Fibroblast of lung (primary cell): ENCODE measurements at regions not wholly inside any gene's neighbourhood (a gene's known extent, or its start where the extent isn't known, plus 50 kb on each side); places are given as distances from the start of the nearest gene placed in this dataset.

Experiments
- EZH2 ChIP-seq: IDR thresholded peaks from 2 replicates; pipeline ENCODE4 v1.5.1; 2012; ENCODE audit warnings: low read length, control low read depth, mild to moderate bottlenecking; ENCODE audit errors: missing control alignments
- TF ChIP-seq, protein P1 (sequence below), 2 donors: IDR thresholded peaks in 1 of 2; conservative IDR thresholded peaks in 1 of 2; 1 replicate in 1 of 2; 2 replicates in 1 of 2; pipeline ENCODE4 v1.5.1; 2011 to 2012; ENCODE audit warnings: low read length in 2 of 2, control low read depth in 1 of 2, inconsistent platforms in 1 of 2, low read depth in 1 of 2, mild to moderate bottlenecking in 1 of 2

DNA sequence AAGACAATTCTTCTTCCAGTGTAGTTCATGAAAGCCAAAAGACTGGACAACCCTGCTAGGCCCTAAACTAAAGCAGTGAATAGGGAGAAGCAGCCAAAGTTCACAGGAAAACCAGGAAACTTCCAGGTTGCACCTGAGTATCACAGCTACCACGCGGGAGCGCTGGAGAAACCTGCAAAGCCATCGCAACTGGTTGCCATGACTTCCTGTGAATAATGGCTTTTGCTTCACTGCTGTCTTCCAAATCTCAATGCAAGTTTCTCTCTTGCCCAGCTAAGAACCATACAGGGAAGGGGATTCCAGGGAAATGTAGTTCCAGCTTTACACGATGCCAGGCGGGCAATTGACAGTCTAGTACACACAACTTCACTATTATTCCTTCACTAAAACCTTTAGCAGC, 114.1 kb downstream of the GXYLT1 start:
- TF ChIP-seq EZH2 = no peak
- TF ChIP-seq, protein P1, sequence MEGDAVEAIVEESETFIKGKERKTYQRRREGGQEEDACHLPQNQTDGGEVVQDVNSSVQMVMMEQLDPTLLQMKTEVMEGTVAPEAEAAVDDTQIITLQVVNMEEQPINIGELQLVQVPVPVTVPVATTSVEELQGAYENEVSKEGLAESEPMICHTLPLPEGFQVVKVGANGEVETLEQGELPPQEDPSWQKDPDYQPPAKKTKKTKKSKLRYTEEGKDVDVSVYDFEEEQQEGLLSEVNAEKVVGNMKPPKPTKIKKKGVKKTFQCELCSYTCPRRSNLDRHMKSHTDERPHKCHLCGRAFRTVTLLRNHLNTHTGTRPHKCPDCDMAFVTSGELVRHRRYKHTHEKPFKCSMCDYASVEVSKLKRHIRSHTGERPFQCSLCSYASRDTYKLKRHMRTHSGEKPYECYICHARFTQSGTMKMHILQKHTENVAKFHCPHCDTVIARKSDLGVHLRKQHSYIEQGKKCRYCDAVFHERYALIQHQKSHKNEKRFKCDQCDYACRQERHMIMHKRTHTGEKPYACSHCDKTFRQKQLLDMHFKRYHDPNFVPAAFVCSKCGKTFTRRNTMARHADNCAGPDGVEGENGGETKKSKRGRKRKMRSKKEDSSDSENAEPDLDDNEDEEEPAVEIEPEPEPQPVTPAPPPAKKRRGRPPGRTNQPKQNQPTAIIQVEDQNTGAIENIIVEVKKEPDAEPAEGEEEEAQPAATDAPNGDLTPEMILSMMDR (conservative IDR thresholded peaks at IDR 0.05 in 1 of 2, IDR thresholded peaks at IDR 0.05 in 1 of 2; ENCODE audit: low read depth in 1 of 2, low read length in 2 of 2) = no peak
